OCI-LY3 (cell line): ENCODE measurements at regions not wholly inside any gene's neighbourhood (a gene's known extent, or its start where the extent isn't known, plus 50 kb on each side); places are given as distances from the start of the nearest gene placed in this dataset.

Source experiments
- CTCF ChIP-seq: fragments of 200-600, 300-600 bp; sonication (generic); IDR thresholded peaks from 2 replicates; pipeline ENCODE4 v1.5.1; 2014; ENCODE audit warnings: antibody characterized with exemption, low read length, low read depth
- EZH2phosphoT487 ChIP-seq: fragments of 200-600 bp; shearing (Covaris generic); IDR thresholded peaks from 2 replicates; pipeline ENCODE4 v1.6.1; 2018; ENCODE audit warnings: antibody characterized with exemption, mixed run types, low read depth

GRCh38 chr2:188850786-188851185 is 123.4 kb upstream of the COL3A1 start:
- TF ChIP-seq CTCF (no peak), EZH2phosphoT487 (no peak)
